Right kidney (tissue), 1 donor: ENCODE measurements at regions not wholly inside any gene's neighbourhood (a gene's known extent, or its start where the extent isn't known, plus 50 kb on each side); places are given as distances from the start of the nearest gene placed in this dataset.
"Not testable (repeated sequence)": the region's sequence is repeated elsewhere in the genome, so short reads cannot be mapped to it uniquely, and the experiment has no call there.

Experiments
- DNase-seq: peaks from one replicate; pipeline ENCODE4 v3.0.0-alpha.2; 2016

GRCh38 chr5:117041926-117042595, 467.4 kb upstream of the SEMA6A start:
- no peak for DNase-seq

GRCh38 chr5:117039035-117039434, 464.4 kb upstream of the SEMA6A start:
- DNase-seq, result no peak

GRCh38 chr5:117027384-117027783, 452.8 kb upstream of the SEMA6A start:
- DNase-seq, result no peak

- DNase-seq, result no peak
Measured at GRCh38 chr5:117020999-117021398, 446.4 kb upstream of the SEMA6A start.

GRCh38 chr5:117013280-117013877, 438.8 kb upstream of the SEMA6A start:
- no peak for DNase-seq

GRCh38 chr5:117010574-117010973, 436.0 kb upstream of the SEMA6A start:
- DNase-seq, result no peak

- DNase-seq, result no peak
Measured at GRCh38 chr5:116998024-116998423, 423.4 kb upstream of the SEMA6A start.

- DNase-seq, result no peak
Measured at GRCh38 chr5:116992681-116993080, 418.1 kb upstream of the SEMA6A start.

GRCh38 chr5:116989995-116990394, 415.4 kb upstream of the SEMA6A start:
- no peak for DNase-seq

GRCh38 chr5:116982035-116982434, 407.4 kb upstream of the SEMA6A start:
- no peak for DNase-seq

- DNase-seq, result no peak
Measured at GRCh38 chr5:116980581-116980980, 406.0 kb upstream of the SEMA6A start.

- DNase-seq, result no peak
Measured at GRCh38 chr5:116976767-116977166, 402.1 kb upstream of the SEMA6A start.

- no peak for DNase-seq
Measured at GRCh38 chr5:116971131-116971530, 396.5 kb upstream of the SEMA6A start.

GRCh38 chr5:116970318-116970717, 395.7 kb upstream of the SEMA6A start:
- DNase-seq, result no peak

- no peak for DNase-seq
Measured at GRCh38 chr5:116964438-116964837, 389.8 kb upstream of the SEMA6A start.

GRCh38 chr5:116961021-116961420, 386.4 kb upstream of the SEMA6A start:
- DNase-seq, result no peak

- DNase-seq, result no peak
Measured at GRCh38 chr5:116959843-116960242, 385.2 kb upstream of the SEMA6A start.

GRCh38 chr5:116953251-116953930, 378.8 kb upstream of the SEMA6A start:
- no peak for DNase-seq

- DNase-seq, result no peak
Measured at GRCh38 chr5:116951219-116951618, 376.6 kb upstream of the SEMA6A start.

GRCh38 chr5:116947691-116948528, 373.3 kb upstream of the SEMA6A start:
- DNase-seq, result no peak

GRCh38 chr5:116945613-116946382, 371.2 kb upstream of the SEMA6A start:
- DNase-seq, result not testable (repeated sequence)

GRCh38 chr5:116944183-116944582, 369.6 kb upstream of the SEMA6A start:
- no peak for DNase-seq
